ENCODE measurements at regions not wholly inside any gene's neighbourhood (a gene's known extent, or its start where the extent isn't known, plus 50 kb on each side); places are given as distances from the start of the nearest gene placed in this dataset.
"Not testable (repeated sequence)": the region's sequence is repeated elsewhere in the genome, so short reads cannot be mapped to it uniquely, and the experiment has no call there.

DNA sequence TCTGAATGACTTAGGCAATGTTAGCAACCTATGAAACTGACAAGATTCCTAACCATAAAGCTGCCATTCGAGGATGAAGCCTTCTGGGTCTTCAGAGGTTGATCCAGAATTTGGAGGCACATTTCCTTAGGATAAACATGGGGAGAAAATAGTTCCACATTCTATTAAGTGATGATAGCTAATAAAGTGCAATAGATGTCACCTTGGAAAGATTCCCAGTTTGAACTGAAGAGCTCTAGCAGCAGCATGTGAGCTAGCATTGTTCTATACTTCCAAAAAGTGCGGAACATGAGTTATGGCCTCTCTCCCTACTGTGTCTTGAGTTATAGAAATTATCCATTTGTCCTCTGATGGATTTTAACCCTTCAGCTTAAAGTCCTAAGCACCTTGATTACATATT, 991.4 kb upstream of the SLIT2 start:
- no peak for DNase-seq (ENCODE audit: low read depth)

DNA sequence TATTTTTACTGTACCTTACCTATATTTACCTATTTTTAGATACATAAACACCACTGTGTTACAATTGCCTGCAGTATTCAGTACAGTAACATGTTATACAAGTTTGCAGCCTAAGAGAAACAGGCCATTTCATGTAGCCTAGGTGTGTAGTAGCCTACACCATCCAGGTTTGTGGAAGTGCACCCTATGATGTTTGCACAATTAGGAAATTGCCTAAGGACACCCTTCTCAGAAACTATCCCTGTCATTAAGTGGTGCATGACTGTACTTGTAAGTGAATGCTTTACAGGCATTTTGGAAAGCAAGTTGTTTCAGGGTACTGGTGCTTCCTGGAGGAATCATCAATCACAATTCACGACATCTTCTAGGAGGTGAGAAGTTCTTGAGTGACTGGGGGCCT, 991.8 kb upstream of the SLIT2 start:
- DNase-seq (ENCODE audit: low read depth): no peak

DNA sequence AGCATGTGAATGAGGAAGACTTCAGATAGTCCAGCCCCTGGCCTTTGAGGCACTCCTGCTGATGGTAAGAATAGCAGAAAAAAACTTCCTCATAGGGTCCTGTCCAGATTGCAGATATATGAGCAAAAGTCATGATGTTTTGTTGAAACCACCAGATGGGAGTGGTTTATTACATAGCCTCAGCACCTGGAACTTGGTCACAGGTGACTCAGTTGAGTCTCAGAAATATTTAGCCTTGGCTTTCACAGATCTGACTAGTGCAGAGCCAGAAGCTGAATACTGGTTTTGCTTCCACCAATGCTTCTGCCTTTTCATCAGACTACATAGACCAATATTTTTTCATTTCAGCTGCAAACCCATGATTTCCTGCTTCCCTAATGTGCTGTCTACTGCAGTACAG, 994.9 kb upstream of the SLIT2 start:
- DNase-seq (ENCODE audit: low read depth): no peak

DNA sequence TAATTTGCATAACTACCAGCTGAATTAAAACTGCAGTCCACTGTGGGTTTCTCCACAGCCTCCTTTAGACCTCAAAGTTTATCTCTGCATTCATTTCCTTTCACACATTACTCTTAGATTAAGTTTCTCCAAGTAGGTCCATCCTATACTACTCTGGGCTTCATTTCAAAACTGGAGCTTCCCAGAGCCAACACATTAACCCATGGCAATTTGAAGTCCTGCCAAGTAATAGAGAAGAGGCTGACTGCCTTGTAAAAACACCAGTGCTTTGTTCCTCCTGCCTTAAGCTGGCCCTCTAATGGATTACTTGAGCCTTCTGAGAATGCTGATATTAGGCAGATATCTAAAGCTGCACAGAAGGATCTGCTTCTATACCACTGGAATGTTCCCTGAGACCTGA, 997.2 kb upstream of the SLIT2 start:
- no peak for DNase-seq (ENCODE audit: low read depth)

DNA sequence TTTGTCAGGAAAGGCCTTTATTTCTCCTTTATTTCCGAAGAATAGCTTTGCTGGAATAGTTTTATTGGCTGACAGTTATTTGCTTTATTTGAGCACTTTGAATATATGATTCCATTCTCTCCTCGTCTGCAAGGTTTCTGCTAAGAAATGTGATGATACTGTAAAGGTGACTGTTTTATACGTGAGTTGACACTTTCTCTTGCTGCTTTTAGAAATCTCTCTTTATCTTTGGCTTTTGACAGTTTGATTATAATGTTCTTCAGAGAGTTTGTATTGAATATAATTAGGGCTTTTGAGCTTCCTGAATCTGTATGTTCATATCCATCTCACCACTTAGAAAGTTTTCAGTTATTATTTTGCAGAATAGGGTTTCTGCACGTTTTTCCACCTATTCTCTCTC, 1003.7 kb upstream of the SLIT2 start:
- DNase-seq (ENCODE audit: low read depth): no peak

DNA sequence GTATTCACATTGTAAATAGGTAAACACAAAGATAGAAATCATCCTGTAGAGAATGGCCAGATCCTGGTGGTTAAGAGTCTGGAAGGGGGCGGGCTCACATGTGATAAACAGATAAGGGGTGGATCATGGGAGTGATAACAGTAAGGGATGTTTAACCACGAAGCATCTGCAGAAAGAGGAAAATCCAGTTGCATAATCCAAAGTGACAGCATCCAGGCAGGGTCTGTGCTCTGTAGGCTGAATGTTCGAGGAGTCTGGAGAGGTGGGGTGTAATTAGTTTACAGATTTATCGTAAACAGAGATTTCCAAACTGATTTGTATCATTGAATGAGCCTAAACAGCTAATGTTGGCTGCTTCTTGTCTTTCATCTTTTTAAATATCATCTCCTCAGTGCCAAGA, 1009.8 kb upstream of the SLIT2 start:
- no peak for DNase-seq (ENCODE audit: low read depth)

DNA sequence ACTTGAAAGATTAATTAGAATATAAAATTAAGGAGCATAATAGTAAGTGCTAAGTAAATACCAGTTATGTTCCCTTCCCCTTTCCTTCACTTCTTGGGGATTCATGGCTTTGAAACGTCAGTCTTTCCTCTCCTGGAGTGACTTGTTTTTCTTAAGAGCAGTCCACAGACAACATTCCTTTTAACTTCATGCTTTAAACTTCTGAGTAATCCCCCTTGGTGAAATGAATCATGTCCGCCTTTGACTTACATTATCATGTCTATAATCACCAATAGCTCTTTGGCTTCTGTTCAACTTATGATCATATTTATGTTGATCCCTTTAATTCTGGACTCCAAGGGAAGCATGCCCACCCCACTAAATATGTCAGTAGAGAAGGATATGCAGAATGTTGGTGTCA, 1012.1 kb upstream of the SLIT2 start:
- DNase-seq (ENCODE audit: low read depth): no peak

DNA sequence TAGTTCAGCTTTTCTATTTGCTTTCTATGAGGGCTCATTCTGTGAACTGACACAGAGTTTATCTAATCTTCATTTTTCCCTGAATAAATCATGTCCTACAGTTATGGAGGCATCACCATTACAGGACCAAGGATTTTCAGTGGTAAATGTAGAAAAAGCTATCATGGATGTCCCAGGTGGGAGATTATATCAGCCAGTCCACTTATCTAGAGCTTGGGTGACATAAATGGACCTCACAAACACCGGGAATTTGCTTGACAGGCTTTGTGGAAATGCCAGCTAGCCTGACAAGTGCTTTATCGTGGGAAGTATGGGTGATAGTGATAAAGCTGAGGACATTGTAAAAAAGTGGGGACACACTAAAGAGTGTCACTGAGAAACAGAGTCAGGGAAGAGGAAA, 1015.2 kb upstream of the SLIT2 start:
- DNase-seq (ENCODE audit: low read depth): no peak

DNA sequence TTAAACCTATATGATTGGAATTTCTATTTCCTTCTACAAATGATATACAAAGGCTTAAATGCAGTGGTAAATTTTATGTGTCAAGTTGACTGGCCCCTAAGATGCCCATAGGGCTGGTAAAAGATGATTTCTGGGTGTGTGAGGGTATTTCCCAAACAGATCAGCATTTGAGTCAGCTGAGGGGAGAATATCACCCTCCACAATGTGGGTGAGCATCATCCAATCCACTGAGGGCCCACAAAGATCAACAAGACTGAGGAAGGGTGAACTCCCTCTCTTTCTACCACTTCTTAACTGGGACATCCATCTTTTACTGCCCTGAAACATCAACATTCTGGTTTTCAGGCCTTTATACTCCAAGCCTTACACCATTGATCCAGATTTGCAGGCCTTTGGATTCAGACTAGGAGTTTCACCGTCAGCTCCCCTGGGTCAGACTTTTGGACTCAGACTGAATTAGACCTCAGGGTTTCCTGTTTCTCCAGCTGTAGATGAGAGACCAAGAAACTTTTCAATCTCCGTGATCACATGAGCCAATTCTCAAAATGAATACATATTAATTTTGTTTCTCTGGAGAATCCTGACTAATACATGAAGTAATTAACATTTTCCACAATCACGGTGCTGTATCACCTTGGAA, 1020.7 kb upstream of the SLIT2 start:
- DNase-seq (ENCODE audit: low read depth): no peak

DNA sequence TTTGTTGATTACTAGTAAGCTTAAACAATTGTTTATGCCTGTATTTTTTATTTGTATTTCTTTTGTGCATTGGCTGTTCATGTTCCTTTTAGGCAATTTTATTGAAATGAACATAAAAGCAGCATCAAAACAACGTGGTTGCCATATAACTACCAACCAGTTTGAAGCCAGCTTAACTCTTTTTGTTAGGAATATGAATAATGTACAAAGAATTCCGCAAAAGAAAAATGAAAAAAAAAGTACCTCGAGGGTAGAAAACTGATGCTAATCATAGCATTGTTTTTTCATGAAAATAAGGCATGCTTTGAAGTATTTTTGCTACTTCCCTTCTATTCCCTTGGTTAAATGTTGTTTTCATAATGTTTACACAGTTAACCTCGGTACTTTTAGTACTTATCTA, 1024.0 kb upstream of the SLIT2 start:
- DNase-seq (ENCODE audit: low read depth): no peak

DNA sequence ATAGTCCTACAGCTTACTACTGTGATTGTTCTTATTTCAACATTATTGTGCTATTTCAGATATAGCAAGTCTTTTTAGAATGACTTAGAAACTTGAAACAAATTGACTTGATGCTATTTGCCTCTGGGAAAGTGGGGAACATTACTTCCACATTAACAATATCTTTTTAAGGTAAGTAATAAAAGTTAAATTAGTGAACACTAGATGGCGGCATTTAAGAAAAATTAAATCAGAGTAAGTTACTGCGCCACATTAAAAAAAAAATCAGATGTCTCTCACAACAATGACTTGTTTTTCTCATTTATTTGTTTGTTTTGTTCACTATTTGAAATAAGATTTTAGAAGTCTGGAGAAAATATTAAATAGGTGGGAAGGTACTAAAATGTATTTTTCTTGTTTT, 1026.9 kb upstream of the SLIT2 start:
- peak; percentile 22 for DNase-seq (ENCODE audit: low read depth)

DNA sequence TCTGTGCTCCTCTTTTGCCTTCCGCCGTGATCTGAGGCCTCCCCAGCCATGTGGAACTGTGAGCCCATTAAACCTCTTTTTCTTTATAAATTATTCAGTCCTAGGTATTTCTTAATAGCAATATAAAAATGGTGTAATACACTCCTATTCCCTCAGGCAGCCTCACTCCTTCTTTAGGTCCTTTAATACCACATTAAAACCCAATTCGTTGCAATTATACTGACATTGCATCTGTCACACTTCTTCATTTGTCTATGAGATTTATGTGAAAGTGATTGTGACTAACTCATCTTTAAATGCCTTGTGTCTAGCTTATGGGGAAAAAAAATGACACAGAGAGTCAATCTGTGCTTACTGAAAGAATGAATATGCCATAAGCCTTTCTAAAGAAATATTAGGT, 1035.2 kb upstream of the SLIT2 start:
- no peak for DNase-seq (ENCODE audit: low read depth)

DNA sequence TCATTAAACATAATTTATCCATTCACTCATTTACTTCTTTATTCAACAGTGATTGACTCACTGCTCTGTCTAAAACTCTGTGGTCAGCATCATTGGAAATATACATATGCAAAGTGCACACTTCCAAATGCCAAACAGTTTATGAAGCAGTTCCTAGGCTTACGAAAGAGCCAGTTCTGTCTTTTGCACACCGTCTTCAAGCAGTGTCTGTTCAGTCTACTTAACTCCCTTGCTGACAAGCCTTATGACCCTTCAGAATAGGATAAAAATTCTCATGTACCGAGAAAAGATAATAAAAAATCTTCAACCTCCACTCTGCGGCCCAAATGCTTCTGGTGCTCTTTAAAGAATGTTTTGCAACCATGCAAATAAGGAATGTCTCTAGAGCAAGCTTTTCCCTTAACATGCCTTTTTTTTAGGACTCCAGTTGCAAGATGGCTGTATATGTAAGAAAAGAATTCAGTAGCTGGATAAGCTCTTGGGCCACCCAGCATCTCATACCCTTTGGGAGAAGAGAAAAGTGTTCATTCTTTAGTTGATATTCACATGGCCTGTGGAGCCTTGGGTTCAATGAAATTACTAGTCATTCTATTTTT, 1037.0 kb upstream of the SLIT2 start:
- no peak for DNase-seq (ENCODE audit: low read depth)

DNA sequence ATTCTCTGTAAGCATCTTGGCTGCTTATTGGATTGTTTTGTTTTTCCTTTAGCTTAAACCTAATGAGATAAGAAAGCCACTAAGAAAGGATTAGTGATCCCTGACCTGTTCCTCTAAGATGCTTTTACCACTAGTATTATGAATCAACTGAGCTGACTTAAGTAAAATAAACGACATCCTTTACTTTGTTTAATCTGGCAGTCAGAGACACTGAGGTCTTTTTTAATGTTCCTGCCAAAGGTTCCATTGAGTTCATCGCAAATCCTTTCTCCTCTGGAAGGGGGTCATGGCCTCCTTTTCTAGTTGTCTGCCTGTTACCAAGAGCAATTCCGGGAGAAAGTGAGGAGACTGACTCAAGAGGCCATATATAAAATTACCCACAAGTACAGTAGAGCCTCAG, 1038.3 kb upstream of the SLIT2 start:
- DNase-seq (ENCODE audit: low read depth): no peak

DNA sequence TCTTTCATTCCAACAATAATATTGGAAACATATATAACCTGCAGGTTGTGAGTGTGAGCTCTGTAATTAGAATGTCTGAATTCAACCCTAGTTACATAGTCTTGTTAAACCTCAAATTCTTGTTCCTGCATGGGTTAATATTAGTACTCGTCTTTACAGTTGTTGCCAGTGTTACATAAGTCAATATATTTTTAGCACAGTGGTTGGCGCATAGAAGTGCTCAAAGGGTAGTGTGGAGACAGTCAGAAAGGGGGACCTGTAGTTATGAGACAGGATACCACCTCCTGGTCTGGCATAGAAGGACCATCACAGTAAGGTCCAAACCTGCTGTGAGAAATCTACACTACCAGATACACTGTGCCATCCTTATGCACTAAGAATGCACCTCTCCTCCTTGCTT, 1045.9 kb upstream of the SLIT2 start:
- no peak for DNase-seq (ENCODE audit: low read depth)

DNA sequence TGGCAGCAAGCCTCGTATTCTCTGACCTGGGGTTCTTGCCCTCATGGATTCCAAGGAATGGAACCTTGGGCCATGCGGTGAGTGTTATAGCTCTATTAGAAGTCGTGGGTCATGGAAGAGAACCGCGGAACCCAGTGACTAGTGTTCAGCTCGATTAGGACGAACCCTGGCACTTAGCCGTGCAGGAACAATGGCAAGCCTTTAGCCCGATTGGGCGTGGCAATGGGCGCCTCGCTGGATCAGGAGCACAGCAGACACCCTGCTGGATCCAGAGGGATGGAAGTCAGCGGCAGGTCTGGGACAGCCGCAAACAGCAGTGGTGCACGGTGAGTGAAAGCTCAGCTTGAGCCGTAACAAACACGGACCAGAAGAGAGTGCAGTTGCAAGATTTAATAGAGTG, 1053.9 kb upstream of the SLIT2 start:
- not testable (repeated sequence) for DNase-seq (ENCODE audit: low read depth)

DNA sequence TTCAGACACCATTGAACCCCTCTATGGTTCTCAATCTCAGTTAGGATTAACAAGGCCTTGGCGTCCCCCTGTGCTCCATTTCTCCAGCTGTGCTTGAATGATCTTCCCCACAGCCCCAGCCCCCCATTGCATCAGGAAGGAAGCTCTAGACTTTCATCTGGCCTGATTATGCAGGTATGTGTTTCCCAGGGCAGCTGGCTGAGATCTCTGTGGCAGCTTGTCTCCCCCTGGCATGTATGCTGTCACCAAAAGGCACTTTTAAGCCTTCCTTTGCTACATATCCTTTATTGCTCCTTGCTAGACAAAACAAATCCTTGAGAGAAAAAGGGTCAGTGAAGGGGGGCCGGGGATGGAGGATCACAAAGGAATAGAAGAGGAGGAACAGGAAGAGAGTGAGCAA, 1056.0 kb upstream of the SLIT2 start:
- no peak for DNase-seq (ENCODE audit: low read depth)

DNA sequence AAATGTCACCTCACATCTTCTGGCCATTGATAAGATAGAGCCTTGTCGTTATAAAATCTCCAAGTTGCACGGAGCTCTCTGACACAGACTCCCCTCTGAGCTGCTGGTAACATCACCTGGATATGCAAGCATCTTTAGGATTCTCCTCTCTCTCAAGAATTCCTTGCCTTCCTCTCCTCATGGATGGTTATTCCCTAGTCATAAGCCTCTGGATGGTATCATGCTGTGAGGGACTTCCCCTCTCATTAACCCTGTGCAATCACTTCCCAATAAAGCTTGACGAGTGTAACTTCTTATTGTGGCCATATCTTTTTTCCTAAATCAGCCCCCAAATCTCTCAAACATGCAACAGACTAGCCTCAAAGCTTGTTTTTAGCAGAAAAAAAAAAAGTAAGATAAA, 1057.0 kb upstream of the SLIT2 start:
- DNase-seq (ENCODE audit: low read depth): no peak

DNA sequence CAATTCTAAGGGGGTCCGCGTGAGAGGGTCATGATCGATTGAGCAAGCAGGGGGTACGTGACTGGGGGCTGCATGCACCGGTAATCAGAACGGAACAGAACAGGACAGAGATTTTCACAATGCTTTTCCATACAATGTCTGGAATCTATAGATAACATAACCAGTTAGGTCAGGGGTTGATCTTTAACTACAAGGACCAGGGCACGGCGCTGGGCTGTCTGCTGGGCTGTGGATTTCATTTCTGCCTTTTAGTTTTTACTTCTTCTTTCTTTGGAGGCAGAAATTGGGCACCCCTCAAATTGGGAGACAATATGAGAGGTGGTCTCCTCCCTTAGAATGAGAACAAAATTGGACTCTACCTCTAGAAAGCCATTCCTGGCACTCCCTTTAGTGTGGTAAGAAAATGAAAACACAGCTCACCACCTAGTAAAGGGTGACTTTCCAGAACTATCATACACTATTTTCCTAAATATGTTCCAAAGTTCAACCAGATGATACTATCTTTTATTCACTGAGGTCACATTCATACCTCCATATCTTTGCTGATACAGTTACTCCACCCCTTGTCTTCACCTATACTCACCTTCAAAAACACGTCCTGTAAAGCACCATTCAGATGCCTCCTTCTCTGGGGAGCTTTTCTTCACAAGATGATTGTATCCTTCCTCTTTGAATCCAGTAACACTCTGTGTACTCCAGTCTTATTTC, 1058.3 kb upstream of the SLIT2 start:
- no peak for DNase-seq (ENCODE audit: low read depth)

DNA sequence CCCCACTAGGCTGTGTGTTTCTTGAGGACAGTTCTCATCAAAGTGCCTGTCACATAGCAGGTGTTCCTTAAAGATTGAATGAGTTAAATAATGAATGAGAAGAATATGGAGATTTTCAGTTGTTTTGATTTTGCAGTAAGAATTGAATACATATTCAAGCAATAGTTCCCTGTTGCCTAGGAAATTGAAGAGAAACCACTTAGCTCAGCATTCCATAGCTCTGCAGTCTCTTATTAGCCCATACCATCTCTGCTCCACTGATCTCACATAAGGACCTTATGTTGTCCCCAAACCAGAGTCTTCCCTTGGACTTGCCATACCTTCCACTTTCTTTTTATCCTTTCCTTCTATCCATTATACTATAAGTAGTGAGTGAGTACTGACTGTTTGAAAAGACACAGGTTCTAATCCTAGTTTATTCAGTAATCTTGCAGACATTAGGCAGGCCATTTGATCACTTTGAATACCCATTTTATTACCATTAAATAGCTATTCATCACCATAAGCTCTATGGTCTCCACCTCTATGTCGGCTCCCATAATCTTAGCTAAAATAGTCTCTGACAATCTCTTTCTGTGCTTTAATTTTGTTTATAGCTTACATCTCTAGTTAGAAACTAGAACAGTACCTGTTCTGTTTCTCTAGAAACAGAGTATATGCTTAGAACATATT, 1059.6 kb upstream of the SLIT2 start:
- no peak for DNase-seq (ENCODE audit: low read depth)

DNA sequence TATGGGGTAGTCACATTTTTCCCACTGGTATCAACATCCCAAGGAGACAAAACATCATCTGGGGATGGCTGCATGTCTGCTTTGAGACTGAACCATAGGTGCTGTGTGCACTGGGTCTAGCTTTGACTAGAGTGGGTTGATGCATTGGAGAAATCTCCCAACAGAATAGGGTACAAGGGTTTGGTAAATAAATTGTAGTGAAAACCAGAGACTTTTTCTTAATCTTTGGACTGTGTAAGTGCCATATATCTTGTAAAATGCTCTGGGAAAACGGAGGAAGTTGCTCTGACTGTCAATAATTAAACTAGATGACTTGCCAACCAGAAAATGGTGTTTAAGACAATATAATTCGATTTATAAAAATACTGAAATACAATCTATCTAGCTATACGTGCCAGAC, 1064.0 kb upstream of the SLIT2 start:
- DNase-seq (ENCODE audit: low read depth): no peak

DNA sequence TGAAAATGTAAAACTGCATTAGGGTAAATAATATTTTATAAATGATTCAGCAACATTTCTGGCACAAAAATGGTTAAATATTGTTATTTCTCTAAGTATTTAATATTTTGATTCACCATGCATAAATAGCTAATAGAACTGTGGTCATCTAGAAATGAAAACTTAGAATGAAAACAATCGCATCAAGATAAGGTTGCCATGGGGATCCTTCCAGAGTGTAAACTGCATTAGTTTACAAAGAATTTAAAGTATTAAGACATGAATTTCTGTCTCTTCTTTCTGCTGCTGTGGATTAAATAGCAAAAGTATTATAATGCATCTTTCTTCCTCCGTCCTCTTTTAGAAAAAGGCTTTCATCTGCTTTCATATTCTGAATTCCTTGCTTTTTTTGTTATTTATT, 1064.6 kb upstream of the SLIT2 start:
- no peak for DNase-seq (ENCODE audit: low read depth)

DNA sequence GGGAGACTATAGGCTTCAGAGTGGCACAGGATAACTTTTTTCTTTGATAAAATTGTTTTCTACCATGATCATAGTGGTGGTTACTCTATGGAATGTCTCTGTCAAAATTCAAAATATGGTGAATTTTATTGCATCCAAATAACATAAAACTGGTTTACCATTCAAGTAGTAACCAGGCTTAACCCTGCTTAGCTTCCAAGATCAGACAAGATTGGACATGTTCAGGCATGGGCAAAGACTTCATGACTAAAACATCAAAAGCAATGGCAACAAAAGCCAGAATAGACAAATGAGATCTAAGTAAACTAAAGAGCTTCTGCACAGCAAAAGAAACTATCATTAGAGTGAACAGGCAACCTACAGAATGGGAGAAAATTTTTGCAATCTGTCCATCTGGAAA, 1070.1 kb upstream of the SLIT2 start:
- not testable (repeated sequence) for DNase-seq (ENCODE audit: low read depth)

All from myocyte (in vitro differentiated cells).